Keratinocyte (primary cell): ENCODE measurements at regions not wholly inside any gene's neighbourhood (a gene's known extent, or its start where the extent isn't known, plus 50 kb on each side); places are given as distances from the start of the nearest gene placed in this dataset.

Source experiments
- CTCF ChIP-seq, 3 experiments: IDR thresholded peaks in 1 of 3; conservative IDR thresholded peaks in 1 of 3; optimal IDR thresholded peaks in 1 of 3; 2 replicates in 2 of 3; 3 replicates in 1 of 3; pipeline versions ENCODE3 to v1.5.1; 2011; ENCODE audit warnings: low read length in 3 of 3, mild to moderate bottlenecking in 3 of 3, moderate library complexity in 2 of 3, control low read depth in 1 of 3, inconsistent platforms in 1 of 3; ENCODE audit not compliant: insufficient read depth in 2 of 3; ENCODE audit errors: extremely low read depth in 1 of 3
- EZH2 ChIP-seq: IDR thresholded peaks from one replicate; pipeline ENCODE4 v1.6.1; 2012; ENCODE audit warnings: inconsistent platforms, mild to moderate bottlenecking, low read length, moderate library complexity

GRCh38 chr9:95810814-95811213 lies 64.7 kb upstream of the ERCC6L2 start:
- TF ChIP-seq CTCF (optimal IDR thresholded peaks at IDR 0.05 in 1 of 3, IDR thresholded peaks at IDR 0.05 in 1 of 3, conservative IDR thresholded peaks at IDR 0.05 in 1 of 3; ENCODE audit: extremely low read depth in 1 of 3, insufficient read depth in 2 of 3, low read length in 3 of 3) (no peak), EZH2 (no peak)
